ENCODE measurements at regions not wholly inside any gene's neighbourhood (a gene's known extent, or its start where the extent isn't known, plus 50 kb on each side); places are given as distances from the start of the nearest gene placed in this dataset.

- ChIA-PET POLR2A (no interaction called here), CTCF (no interaction called here)
- TF ChIP-seq GATA2 (IDR thresholded peaks at IDR 0.05; ENCODE audit: insufficient read depth, insufficient read length, low read depth, low read length) (no peak), POLR2AphosphoS5 (IDR thresholded peaks at IDR 0.05; ENCODE audit: insufficient read depth, low read depth, low read length) (no peak), FOS (IDR thresholded peaks at IDR 0.05; ENCODE audit: borderline replicate concordance, insufficient read depth, low read length) (no peak), JUN (IDR thresholded peaks at IDR 0.05; ENCODE audit: borderline replicate concordance, insufficient read depth, insufficient read length, low read depth) (no peak), POLR2A (IDR thresholded peaks at IDR 0.05; ENCODE audit: low read depth, low read length) (no peak), MYC (IDR thresholded peaks at IDR 0.05; ENCODE audit: low read depth, low read length) (no peak), EZH2 (IDR thresholded peaks at IDR 0.05; ENCODE audit: borderline replicate concordance, low read depth, low read length, severe bottlenecking) (no peak), MAX (IDR thresholded peaks at IDR 0.05; ENCODE audit: insufficient read depth, insufficient read length) (no peak), CTCF (IDR thresholded peaks at IDR 0.05; ENCODE audit: extremely low read depth in 1 of 2, insufficient read depth in 1 of 2, low read depth in 1 of 2, low read length in 2 of 2) (no peak)
- dilution Hi-C loops (cut with MboI; ENCODE audit: extremely low pct_ligation_motif_present, low sequenced_read_pairs): no loop called here
- Histone ChIP-seq H4K20me1 (replicated peaks; ENCODE audit: control insufficient read depth, extremely low read depth, insufficient read depth, low read length) (no peaks in the 10 kb centered on the region), H3K36me3 (ENCODE audit: control insufficient read depth in 2 of 2, extremely low read depth in 1 of 2, insufficient read depth in 2 of 2, low read length in 2 of 2) (no peaks in the 10 kb centered on the region), H3K27me3 (ENCODE audit: control insufficient read depth in 2 of 2, insufficient read depth in 2 of 2, low read length in 2 of 2) (peaks cover 8 to 9% of the 10 kb centered on the region in 2 experiments), H3K79me2 (ENCODE audit: control insufficient read depth, insufficient read depth, low read length) (no peaks in the 10 kb centered on the region), H3K9me1 (replicated peaks; ENCODE audit: control insufficient read depth, extremely low read depth, insufficient read depth, low read length) (no peaks in the 10 kb centered on the region), H3K27ac (ENCODE audit: insufficient read depth, low read depth, low read length) (no peak overlapping the region), H2AFZ (ENCODE audit: low read depth, low read length) (no peak overlapping the region), H3K4me3 (replicated peaks in 1 of 3; ENCODE audit: insufficient read depth in 1 of 3, low read depth in 1 of 3, low read length in 3 of 3) (no peak overlapping the region), H3K4me1 (ENCODE audit: control insufficient read depth, extremely low read depth, insufficient read depth, low read length) (no peaks in the 10 kb centered on the region), H3K9ac (replicated peaks; ENCODE audit: extremely low read depth, insufficient read depth, low read length) (no peak overlapping the region), H3K4me2 (ENCODE audit: insufficient read depth, low read length) (no peak overlapping the region), H3K9me3 (replicated peaks; ENCODE audit: control insufficient read depth, insufficient read depth, low read length) (no peaks in the 10 kb centered on the region)
- BruUV-seq (replicated peaks): no TSS peak
- no peak for DNase-seq (ENCODE audit: low read depth, low spot score)
- FAIRE-seq: no peak
- intact Hi-C loops (cut with micrococcal nuclease): no loop called here
These were observed 141.6 kb upstream of the IGF1R start for GRCh38 chr15:98506711-98507110.
